ENCODE measurements at regions not wholly inside any gene's neighbourhood (a gene's known extent, or its start where the extent isn't known, plus 50 kb on each side); places are given as distances from the start of the nearest gene placed in this dataset.

DNA sequence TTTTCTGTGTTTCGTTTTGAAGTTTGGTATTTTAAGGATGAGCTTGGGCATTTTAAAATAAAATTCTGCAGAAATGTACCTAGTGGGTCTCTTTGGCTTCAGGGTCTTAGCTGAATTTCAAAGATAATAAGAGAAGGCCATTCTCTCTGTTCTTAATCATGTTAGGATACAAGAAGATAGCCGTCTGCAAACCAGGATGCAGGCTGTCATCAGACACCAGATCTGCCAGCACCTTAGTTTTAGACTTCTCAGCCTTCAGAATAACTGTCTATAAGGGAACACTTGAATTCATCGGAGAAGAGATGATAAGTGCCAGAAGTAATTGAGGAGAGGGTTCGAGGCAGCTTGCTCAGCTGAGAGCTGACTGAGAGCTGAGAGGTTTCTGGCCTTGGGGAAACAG, 202.1 kb downstream of the REEP3 start:
- Mint-ChIP-seq H3K9me3 (no peaks in the 10 kb centered on the region), H3K4me1 (peaks cover 20% of the 10 kb centered on the region), H3K27me3 (peaks cover 35% of the 10 kb centered on the region), H3K36me3 (ENCODE audit: low read depth) (no peaks in the 10 kb centered on the region), H3K27ac (no peak overlapping the region), H3K4me3 (no peak overlapping the region)
- no peak for DNase-seq
- ChIA-PET POLR2A (no interaction called here), CTCF (interaction anchor here (4.7 kb wide), 1 partner anchor 557 kb away, joined by 30 read pairs; no protein-coding TSS in a partner anchor)

DNA sequence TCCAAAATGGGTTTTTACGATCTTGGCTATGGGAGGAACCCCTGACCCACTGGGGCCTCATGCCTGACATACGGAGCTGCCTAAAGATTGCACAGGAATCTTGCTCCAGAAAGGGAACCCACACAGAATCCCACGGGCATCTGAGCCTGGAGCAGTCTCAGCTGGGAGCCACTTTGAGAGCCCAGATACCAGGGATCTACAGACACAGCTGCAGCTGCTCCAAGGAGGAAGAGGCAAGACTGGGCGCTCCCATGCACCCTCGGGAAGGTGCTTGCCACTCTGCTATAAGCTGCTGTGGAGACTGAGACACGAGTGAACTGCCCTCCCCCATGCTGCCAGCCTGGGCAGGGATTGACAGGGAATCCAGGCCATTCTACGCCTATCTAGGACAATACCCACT, 202.5 kb downstream of the REEP3 start:
- H3K27ac Mint-ChIP-seq, result no peak overlapping the region
- no peak overlapping the region for H3K4me3 Mint-ChIP-seq
- no peaks in the 10 kb centered on the region for H3K9me3 Mint-ChIP-seq
- POLR2A ChIA-PET, result no interaction called here
- H3K4me1 Mint-ChIP-seq, result peaks cover 20% of the 10 kb centered on the region
- no peaks in the 10 kb centered on the region for H3K36me3 Mint-ChIP-seq (ENCODE audit: low read depth)
- CTCF ChIA-PET, result interaction anchor here (4.7 kb wide), 1 partner anchor 557 kb away, joined by 30 read pairs; no protein-coding TSS in a partner anchor
- peaks cover 38% of the 10 kb centered on the region for H3K27me3 Mint-ChIP-seq
- DNase-seq, result no peak

DNA sequence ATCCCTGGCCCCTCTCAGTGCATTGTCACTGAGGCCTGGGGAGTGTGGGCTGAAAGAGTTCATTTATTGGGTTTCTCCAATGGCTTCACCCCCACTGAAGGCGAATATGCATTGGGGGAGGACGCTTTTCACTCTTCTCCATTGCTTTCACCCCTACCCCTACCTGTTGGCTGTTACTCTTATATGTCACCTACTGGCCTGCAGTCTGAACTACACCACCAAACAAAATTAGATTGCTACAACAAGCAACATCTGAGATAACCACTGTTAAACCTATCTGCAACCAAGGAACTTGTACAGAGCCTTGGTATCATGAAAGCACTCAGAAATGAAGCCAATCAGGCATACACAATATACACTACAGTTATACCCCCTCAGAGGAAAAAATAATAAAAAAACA, 203.7 kb downstream of the REEP3 start:
- Mint-ChIP-seq H3K9me3 (no peaks in the 10 kb centered on the region), H3K27me3 (peaks cover 43% of the 10 kb centered on the region), H3K27ac (no peak overlapping the region), H3K4me1 (peaks cover 20% of the 10 kb centered on the region), H3K4me3 (no peak overlapping the region), H3K36me3 (ENCODE audit: low read depth) (no peaks in the 10 kb centered on the region)
- POLR2A ChIA-PET, result no interaction called here
- DNase-seq, result no peak
- CTCF ChIA-PET, result no interaction called here

DNA sequence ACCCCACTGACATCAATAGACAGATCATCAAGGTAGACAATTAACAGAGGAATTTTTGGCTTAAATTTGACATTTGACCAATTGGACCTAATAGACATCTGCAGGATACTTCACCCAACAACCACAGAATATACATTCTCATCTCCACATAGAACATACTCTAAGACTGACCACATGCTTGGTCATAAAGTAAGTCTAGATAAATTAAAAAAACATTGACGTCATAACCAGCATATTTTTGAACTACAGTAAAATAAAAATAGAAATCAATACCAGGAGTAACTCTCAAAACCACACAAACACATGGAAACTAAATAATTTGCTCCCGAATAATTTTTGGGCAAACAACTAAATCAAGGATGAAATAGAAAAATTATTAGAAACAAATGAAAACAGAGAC, 205.7 kb downstream of the REEP3 start:
- Mint-ChIP-seq H3K27me3 (peaks cover 55% of the 10 kb centered on the region), H3K36me3 (ENCODE audit: low read depth) (no peaks in the 10 kb centered on the region), H3K4me1 (peaks cover 6% of the 10 kb centered on the region), H3K9me3 (no peaks in the 10 kb centered on the region), H3K27ac (no peak overlapping the region), H3K4me3 (no peak overlapping the region)
- no peak for DNase-seq
- ChIA-PET POLR2A (no interaction called here), CTCF (no interaction called here)

DNA sequence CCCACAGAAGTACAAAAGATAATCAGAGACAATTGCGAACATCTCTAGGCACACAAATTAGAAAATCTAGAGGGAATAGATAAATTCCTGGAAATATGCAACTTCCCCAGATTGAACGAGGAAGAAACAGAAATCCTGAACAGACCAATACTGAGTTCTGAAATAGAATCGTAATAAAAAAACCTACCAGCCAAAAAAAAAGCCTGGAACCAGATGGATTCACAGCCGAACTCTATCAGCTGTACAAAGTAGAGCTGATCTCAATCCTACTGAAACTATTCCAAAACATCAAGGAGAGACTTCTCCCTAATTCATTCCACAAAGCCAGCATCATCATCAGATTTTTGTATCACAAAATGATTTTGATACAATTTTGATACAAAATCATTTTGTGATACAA, 206.4 kb downstream of the REEP3 start:
- H3K4me1 Mint-ChIP-seq, result peaks cover under 1% of the 10 kb centered on the region
- no peak for DNase-seq
- H3K9me3 Mint-ChIP-seq, result no peaks in the 10 kb centered on the region
- POLR2A ChIA-PET, result no interaction called here
- no peak overlapping the region for H3K27ac Mint-ChIP-seq
- peaks cover 62% of the 10 kb centered on the region for H3K27me3 Mint-ChIP-seq
- H3K36me3 Mint-ChIP-seq (ENCODE audit: low read depth), result no peaks in the 10 kb centered on the region
- CTCF ChIA-PET, result interaction anchor here (0.9 kb wide), 1 partner anchor 7 kb away, joined by 3 read pairs; no protein-coding TSS in a partner anchor
- no peak overlapping the region for H3K4me3 Mint-ChIP-seq

DNA sequence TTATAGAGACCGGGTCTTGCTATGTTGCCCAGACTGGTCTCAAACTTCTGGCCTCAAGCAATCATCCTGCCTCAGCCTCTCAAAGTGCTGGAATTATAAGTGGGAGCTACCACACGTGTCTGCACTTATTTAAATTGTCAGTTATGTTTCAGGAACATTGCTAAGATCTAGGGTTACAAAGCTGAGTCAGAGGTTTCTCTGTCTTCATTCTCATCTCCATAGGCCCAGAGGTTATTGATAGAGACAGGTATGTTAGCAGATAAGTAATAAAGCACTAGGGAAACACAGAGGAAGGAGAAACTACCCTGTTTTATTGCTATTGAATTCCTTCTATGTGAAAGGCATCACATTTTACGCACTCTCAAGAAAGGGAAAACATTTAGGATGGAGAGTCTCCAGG, 214.1 kb downstream of the REEP3 start:
- H3K4me3 Mint-ChIP-seq, result no peak overlapping the region
- ChIA-PET POLR2A (no interaction called here), CTCF (interaction anchor here (0.9 kb wide), 1 partner anchor 411 kb away, joined by 3 read pairs; no protein-coding TSS in a partner anchor)
- no peaks in the 10 kb centered on the region for H3K36me3 Mint-ChIP-seq (ENCODE audit: low read depth)
- H3K27me3 Mint-ChIP-seq, result peaks cover 18% of the 10 kb centered on the region
- no peak for DNase-seq
- H3K9me3 Mint-ChIP-seq, result no peaks in the 10 kb centered on the region
- no peaks in the 10 kb centered on the region for H3K4me1 Mint-ChIP-seq
- no peak overlapping the region for H3K27ac Mint-ChIP-seq

DNA sequence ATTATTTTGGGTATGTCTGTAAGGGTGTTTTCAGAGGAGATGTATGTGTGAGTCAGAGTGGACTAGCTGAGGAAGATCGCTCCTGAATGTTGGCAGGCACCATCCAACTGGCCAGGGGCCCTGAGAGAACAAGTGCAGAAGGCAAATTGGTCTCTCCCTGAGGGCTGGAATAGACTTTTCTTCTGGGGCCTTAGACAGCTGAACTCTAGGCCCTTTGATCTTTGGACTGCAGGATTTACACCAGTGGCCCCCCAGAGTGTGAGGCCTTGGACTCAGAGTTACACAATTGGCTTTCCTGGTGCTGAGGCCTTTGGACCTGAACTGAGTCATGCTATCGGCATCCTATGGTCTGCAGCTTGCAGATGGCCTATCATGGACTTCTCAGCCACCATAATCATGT, 217.2 kb downstream of the REEP3 start:
- Mint-ChIP-seq H3K4me1 (no peaks in the 10 kb centered on the region), H3K9me3 (peaks cover 4% of the 10 kb centered on the region), H3K4me3 (no peak overlapping the region), H3K27ac (no peak overlapping the region), H3K27me3 (peaks cover 7% of the 10 kb centered on the region), H3K36me3 (ENCODE audit: low read depth) (no peaks in the 10 kb centered on the region)
- ChIA-PET POLR2A (no interaction called here), CTCF (no interaction called here)
- DNase-seq, result no peak

DNA sequence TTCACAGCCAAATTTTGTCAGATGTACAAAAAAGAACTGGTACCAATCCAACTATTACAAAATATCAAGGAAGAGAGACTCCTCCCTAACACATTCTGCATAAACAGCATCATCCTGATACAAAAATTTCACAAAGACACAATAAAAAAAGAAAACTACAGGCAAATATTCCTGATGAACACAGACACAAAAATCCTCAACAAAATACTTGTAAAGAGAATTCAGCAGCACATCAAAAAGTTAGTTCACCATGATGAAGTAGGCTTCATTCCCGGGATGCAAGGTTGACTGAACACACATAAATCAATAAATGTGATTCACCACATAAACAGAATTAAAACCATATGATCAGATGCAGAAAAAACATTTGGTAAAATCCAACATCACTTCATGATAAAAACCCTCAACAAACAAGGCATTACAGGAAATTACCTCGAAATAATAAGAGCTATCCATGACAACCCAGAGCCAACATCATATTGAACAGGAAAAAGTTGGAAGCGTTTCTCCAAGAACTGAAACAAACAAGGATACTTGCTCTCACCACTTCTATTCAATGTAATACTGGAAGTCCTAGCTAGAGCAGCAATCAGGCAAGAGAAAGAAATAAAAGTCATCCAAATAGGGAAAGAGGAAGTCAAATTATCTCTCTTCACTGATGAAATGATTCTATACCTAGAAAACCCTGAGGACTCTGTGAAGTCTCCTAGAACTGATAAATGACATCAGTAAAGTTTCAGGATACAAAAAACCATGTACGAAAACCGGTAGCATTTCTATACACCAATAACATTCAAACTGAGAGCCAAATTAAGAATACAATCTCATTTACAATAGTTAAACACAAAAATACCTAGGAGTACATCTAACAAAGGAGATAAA, 223.1 kb downstream of the REEP3 start:
- DNase-seq, result no peak
- peaks cover 17% of the 10 kb centered on the region for H3K27me3 Mint-ChIP-seq
- H3K9me3 Mint-ChIP-seq, result peaks cover 4% of the 10 kb centered on the region
- CTCF ChIA-PET, result interaction anchor here (0.7 kb wide), 1 partner anchor 10 kb away, joined by 5 read pairs; no protein-coding TSS in a partner anchor
- H3K4me3 Mint-ChIP-seq, result no peak overlapping the region
- no peak overlapping the region for H3K27ac Mint-ChIP-seq
- no peaks in the 10 kb centered on the region for H3K36me3 Mint-ChIP-seq (ENCODE audit: low read depth)
- POLR2A ChIA-PET, result no interaction called here
- no peaks in the 10 kb centered on the region for H3K4me1 Mint-ChIP-seq

DNA sequence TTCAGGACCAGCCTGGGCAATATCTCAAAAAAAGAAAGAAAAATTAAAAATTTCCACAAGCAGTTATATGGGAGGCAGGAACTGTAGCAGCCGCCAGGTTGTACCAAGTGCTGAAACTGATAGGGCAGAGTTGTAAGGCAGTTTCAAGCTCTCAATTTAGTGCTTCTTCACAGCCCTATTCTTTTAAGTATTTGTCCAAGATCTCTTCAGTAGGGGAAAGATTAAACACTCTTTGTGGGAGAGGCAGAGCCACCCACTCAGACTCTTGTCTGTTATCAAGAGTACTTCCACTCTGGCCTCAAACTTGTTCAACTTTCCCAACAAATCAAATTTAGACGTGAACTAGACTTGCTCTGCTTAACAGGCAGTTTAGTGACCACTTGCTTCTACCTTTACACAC, 228.7 kb downstream of the REEP3 start:
- H3K27ac Mint-ChIP-seq, result no peak overlapping the region
- no peaks in the 10 kb centered on the region for H3K4me1 Mint-ChIP-seq
- H3K36me3 Mint-ChIP-seq (ENCODE audit: low read depth), result no peaks in the 10 kb centered on the region
- no peak for DNase-seq
- no peaks in the 10 kb centered on the region for H3K9me3 Mint-ChIP-seq
- ChIA-PET CTCF (no interaction called here), POLR2A (interaction anchor here (0.6 kb wide), 1 partner anchor 84 kb away, joined by 3 read pairs; no protein-coding TSS in a partner anchor)
- H3K27me3 Mint-ChIP-seq, result peaks cover 4% of the 10 kb centered on the region
- no peak overlapping the region for H3K4me3 Mint-ChIP-seq

DNA sequence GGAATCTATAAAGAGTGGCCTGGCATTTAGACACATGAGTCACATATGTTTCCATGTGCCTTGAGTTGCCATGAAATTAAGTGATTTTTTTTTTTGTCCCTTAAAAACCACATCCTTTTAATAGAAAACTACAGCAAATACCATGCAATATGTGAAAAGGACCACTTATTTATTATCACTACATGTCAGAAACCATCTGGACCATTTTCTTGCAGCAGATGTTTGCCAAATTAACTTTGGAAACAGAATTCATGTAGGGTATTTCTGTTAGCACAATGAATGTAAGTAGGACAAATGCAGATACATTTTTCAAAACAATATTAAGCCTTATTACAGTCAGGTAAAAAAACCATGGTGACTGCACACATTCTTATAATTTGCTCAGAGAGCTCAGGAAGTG, 230.6 kb downstream of the REEP3 start:
- ChIA-PET POLR2A (no interaction called here), CTCF (interaction anchor here (0.9 kb wide), 1 partner anchor 19 kb away, joined by 3 read pairs; no protein-coding TSS in a partner anchor)
- Mint-ChIP-seq H3K4me1 (no peaks in the 10 kb centered on the region), H3K36me3 (ENCODE audit: low read depth) (no peaks in the 10 kb centered on the region), H3K27ac (no peak overlapping the region), H3K27me3 (peaks cover 9% of the 10 kb centered on the region), H3K9me3 (no peaks in the 10 kb centered on the region), H3K4me3 (no peak overlapping the region)
- no peak for DNase-seq

DNA sequence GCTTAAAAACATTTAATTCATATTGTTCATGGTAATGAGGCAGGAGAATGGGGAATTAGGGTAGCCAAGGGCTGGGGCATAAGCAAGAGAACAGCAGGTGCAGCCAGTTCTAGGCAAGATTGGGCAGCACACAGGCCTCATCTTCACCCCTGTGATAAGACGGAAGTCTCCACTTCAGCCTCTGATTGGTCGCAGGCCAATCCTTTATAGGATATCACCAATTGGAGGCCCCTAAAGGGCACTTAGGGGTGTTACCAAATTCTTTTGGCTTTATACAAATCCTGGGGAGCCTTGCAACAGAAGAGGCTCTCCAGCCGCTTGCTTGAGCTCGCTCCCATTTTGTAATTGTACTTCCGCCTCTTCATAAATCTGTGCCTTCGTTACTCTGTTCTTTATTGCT, 231.1 kb downstream of the REEP3 start:
- no peak for DNase-seq
- ChIA-PET POLR2A (no interaction called here), CTCF (interaction anchor here (0.9 kb wide), 1 partner anchor 19 kb away, joined by 3 read pairs; no protein-coding TSS in a partner anchor)
- Mint-ChIP-seq H3K4me1 (no peaks in the 10 kb centered on the region), H3K27me3 (peaks cover 9% of the 10 kb centered on the region), H3K9me3 (no peaks in the 10 kb centered on the region), H3K4me3 (no peak overlapping the region), H3K36me3 (ENCODE audit: low read depth) (no peaks in the 10 kb centered on the region), H3K27ac (no peak overlapping the region)

DNA sequence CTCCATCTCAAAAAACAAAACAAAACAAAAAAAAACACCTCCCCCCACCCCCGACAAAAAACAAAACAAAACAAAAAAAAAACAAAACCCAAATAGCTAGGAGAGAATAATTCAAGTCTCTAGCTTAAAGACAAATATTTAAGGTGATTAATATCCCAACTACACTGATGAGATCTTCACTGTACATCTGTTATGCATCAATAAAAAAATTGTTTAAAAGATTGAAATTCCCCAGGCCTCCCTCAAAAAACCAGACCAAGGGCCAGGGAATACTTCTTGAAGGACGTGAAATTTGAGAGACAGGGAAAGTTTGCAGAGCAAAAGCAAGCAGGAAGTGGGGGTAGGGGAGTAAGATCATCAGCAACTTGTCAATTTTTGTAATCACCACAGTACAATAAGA, 232.6 kb downstream of the REEP3 start:
- Mint-ChIP-seq H3K9me3 (no peaks in the 10 kb centered on the region), H3K27ac (no peak overlapping the region), H3K36me3 (ENCODE audit: low read depth) (no peaks in the 10 kb centered on the region), H3K4me3 (no peak overlapping the region), H3K27me3 (peaks cover 14% of the 10 kb centered on the region), H3K4me1 (no peaks in the 10 kb centered on the region)
- no peak for DNase-seq
- CTCF ChIA-PET, result interaction anchor here (0.9 kb wide), 1 partner anchor 10 kb away, joined by 5 read pairs; no protein-coding TSS in a partner anchor
- POLR2A ChIA-PET, result no interaction called here

DNA sequence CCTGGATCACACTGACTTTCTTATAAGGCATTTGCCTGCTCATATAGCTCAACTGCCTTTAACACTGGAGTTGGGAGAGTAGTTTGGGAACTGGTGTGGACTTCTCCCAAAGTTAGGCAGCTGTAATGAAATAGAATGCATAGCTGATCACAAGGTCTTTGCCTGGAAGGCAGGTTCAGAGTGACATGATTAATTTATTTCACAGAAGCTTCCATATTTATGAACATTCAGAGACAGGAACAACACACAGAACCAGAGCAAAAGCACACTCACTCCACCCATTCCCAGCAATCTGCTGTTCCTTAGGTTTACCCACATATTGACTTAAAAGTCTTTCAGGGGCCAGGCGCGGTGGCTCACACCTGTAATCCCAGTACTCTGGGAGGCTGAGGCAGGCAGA, 234.2 kb downstream of the REEP3 start:
- H3K27me3 Mint-ChIP-seq, result peaks cover 25% of the 10 kb centered on the region
- ChIA-PET POLR2A (no interaction called here), CTCF (interaction anchor here (0.6 to 1.2 kb wide), 2 partner anchors 9 to 1192 kb away, joined by 3 to 4 read pairs; no protein-coding TSS in a partner anchor)
- H3K36me3 Mint-ChIP-seq (ENCODE audit: low read depth), result no peaks in the 10 kb centered on the region
- H3K27ac Mint-ChIP-seq, result no peak overlapping the region
- H3K4me1 Mint-ChIP-seq, result no peaks in the 10 kb centered on the region
- no peak overlapping the region for H3K4me3 Mint-ChIP-seq
- no peaks in the 10 kb centered on the region for H3K9me3 Mint-ChIP-seq
- no peak for DNase-seq
